ENCODE measurements at regions not wholly inside any gene's neighbourhood (a gene's known extent, or its start where the extent isn't known, plus 50 kb on each side); places are given as distances from the start of the nearest gene placed in this dataset.
"Not testable (repeated sequence)": the region's sequence is repeated elsewhere in the genome, so short reads cannot be mapped to it uniquely, and the experiment has no call there.

DNA sequence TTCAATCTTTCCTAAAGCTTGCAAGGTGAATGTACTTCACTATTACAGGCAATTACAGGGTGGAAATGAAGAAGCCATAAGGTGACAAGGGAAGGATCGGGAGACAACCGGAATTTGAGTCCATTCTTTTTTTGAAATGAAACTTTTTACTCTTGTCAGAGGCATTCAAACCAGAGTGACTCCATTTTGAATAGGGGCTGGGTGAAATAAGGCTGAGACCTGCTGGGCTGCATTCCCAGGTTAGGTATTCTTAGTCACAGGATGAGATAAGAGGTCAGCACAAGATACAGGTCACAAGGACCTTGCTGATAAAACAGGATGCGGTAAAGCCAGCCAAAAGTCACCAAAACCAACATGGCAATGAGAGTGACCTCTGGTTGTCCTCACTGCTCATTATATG, 363.3 kb downstream of the TYW1 start:
- no peak for DNase-seq (ENCODE audit: low spot score)

DNA sequence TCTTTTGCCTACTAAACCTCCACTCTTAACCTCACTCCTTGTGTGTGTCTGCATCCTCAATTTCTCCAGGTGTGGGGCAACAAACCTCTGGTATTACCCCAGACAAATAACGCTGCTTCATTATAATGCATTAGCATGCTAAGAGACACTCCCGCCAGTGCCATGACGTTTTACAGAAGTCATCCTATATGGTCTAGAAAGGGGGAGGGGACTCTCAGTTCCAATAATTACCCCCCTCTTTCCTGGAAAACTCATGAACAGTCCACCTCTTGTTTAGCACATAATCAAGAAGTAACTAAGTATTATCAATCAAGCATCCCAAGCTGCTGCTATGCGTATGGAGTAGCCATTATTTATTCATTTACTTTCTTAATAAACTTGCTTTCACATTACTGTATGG, 364.5 kb downstream of the TYW1 start:
- no peak for DNase-seq (ENCODE audit: low spot score)

DNA sequence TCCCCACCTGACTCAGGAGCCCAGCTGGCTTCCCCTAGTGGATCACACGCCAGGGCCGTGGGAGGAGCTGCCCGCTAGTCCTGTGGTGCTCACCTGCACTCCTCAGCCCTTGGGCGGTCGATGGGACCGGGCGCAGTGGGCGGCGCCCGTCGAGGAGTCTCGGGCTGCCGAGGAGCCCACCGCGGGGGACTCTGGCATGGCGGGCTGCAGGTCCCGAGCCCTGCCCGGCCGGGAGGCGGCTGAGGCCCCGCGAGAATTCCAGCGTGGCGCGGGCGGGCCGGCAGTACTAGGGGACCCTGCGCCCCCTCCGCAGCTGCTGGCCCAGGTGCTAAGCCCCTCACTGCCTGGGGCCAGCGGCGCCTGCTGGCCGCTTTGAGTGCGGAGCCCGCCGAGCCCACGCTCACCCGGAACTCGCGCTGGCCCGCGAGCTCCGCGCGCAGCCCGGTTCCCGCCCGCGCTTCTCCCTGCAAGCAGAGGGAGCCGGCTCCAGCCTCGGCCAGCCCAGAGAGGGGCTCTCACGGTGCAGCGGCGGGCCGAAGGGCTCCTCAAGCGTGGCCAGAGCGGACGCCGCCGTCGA, 367.9 kb downstream of the TYW1 start:
- no peak for DNase-seq (ENCODE audit: low spot score)

DNA sequence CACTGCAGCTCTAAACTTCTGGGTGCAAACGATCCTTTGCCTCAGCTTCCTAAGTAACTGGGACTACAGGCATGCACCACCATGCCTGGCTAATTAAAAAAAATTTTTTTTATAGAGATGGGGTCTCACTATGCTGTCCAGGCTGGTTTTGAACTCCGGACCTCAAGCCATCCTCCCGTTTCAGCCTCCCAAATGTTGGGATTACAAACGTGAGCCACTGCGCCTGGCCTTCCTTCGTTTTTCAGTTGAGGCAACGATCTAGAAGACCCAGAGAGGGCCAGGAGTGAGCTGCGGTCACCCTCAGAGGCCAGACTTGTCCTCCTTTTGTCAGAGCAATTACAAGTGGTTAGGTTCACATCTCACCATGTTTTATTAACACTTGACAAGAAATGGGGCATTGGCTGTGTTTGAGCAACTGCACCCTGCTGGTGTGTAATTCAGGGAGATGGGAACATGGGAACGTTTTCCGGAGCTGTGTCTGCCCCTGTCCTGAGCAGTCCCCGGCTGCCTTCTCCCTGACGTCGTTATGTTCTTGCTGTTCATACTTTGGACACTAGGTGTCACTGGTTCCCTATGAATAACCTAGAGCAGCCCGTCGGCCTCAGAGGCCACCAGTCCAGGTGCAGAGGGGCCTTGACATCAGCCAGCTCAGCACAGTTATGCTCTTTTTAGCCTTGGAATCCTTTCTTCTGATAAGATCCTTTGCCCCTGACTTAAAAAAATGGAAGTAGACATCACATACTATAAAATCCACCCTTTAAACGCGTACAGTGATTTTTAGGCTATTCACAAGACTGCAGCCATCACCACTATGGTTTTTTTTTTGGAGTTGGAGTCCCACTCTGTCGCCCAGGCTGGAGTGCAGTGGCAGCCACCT, 375.0 kb downstream of the TYW1 start:
- peak; percentile 91 for DNase-seq (ENCODE audit: low spot score)

DNA sequence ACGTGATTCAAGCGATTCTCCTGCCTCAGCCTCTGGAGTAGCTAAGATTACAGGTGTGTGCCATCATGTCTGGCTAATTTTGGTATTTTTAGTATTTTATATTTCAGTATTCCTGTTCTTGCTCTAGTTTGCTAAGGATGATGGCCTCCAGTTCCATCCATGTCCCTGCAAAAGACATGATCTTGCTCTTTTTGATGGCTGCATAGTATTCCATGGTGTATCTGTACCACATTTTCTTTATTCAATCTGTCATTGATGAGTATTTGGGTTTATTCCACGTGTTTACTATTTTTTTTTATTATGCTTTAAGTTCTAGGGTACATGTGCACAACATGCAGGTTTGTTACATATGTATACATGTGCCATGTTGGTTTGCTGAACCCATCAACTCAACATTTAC, 376.8 kb downstream of the TYW1 start:
- DNase-seq (ENCODE audit: low spot score), result not testable (repeated sequence)

DNA sequence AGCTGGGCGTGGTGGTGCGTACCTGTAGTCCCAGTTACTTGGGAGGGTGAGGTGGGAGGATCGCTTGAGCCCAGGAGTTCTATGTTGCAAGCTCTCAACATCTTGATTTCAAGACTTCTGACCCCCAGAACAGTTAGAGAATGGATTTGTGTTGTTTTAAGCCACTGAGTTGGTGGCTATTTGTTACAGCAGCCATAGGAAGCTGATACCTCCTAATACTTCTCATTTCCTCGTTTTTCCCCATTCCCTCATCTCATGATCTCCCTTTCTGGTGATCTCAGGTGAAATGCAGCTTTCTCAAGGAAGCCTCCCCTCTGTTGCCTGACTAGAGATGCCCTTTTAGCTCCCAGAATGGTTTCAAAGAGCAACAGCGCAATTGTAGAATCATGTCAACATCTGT, 378.8 kb downstream of the TYW1 start:
- no peak for DNase-seq (ENCODE audit: low spot score)

DNA sequence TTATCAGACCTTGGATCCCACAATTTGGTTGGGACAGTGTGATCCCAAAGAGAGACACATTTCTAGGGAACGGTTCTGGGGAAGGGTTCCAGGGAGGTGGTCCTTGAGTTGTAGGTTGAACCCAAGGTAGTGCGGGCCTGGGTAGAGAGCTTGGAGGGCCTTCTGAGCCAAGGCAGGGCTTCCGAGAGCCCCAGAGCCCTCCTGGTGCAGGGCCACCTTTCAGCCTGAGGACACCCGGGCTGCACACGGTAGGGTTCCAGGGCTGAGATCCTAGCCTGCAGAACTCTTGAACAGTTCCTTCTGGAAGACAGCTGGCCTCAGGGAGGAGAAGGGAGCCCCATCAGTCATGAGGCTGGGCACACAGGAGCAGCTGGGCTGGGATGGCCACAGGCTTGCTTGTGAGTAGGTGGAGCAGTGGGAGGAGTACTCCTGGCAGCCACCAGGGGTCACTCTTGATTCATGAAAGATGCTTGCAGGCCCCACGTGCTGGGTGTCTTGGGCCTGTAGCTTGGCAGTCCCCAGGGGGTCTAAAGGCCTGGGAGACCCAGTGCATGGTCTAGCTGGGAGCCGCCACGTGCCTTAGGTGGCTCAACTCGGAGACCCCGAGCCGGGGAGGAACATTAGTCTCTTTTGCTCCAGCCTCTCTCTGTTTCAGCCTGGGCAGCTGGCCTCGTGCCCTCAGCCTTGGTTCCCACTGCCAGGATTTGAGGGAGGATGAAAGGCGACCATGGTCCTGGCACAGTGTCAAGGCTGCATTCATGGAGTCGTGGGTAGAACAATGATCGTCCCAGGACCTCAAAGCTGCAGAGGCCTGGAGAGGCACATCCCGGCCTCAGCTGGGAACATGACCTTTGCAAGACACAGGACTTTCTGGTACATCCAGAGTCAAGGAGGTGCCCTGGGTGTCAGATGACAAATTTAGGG, 381.6 kb downstream of the TYW1 start:
- DNase-seq (ENCODE audit: low spot score), result peak; percentile 77

DNA sequence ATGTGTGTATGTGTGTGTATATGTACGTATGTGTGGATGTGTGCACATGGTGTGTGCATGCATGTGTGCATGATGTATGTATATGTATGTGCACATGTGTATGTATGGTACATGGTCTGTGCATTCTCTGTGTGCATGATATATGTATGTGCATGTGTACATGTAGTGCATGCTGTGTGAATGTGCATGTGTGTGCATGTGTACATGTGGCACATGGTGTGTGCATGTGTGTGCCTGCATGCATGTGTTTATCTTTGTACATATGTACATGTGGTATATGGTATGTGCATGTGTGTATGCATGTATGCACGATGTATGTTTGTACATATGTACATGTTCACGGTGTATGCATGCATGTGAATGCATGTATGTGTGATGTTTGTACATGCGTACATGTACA, 383.7 kb downstream of the TYW1 start:
- no peak for DNase-seq (ENCODE audit: low spot score)

DNA sequence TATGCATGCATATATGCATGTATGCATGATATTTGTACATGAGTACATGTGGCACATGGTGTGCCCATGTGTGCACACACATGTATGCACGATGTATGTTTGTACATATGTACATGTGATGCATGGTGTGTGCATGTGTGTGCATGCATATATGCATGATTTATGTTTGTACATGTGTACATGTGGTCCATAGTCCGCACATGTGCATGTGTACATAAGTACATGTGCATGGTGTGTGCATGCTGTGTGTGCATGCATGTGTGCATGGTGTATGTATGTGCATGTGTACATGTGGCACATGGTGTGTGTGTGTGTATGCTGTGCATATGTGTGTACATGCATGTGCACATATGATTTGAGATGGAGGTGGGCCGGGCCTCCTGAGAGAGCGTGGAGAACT, 384.2 kb downstream of the TYW1 start:
- no peak for DNase-seq (ENCODE audit: low spot score)

DNA sequence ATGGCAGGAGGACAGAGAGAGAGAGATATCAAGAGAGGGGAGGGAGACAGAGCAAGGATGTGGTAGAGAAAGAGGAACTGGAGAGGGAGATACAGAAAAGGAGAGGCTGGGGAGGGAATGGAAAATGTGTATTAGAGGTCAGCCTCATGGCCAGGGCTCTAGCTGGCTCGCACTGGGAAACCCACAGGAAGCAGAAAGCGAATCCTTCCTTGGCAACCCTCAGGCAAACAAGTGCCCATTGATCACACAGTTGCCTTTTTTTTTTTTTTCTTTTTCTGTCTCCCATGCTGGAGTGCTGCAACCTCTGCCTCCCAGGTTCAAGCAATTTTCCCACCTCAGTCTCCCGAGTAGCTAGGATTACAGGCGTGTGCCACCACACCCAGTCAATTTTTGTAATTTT, 391.2 kb downstream of the TYW1 start:
- DNase-seq (ENCODE audit: low spot score), result no peak

DNA sequence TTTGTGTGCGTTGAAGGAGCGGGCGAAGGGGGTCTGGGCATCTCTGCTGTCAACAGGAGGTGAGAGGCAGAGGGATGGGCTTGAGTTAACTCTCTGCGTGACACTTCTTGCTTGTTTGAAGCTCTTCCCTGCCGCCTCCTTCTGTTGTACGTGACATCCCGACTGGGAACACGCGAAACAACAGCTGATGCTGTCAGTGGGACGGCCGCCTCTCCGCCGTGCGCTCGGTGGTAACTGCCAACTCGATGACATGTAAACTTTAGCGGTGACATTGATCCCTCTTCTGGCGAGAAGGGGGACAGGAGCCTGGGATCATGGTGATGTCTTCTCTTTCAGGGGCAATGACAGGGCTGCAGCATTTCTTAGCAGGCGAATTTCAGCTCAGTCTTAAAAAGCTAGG, 394.5 kb downstream of the TYW1 start:
- no peak for DNase-seq (ENCODE audit: low spot score)

DNA sequence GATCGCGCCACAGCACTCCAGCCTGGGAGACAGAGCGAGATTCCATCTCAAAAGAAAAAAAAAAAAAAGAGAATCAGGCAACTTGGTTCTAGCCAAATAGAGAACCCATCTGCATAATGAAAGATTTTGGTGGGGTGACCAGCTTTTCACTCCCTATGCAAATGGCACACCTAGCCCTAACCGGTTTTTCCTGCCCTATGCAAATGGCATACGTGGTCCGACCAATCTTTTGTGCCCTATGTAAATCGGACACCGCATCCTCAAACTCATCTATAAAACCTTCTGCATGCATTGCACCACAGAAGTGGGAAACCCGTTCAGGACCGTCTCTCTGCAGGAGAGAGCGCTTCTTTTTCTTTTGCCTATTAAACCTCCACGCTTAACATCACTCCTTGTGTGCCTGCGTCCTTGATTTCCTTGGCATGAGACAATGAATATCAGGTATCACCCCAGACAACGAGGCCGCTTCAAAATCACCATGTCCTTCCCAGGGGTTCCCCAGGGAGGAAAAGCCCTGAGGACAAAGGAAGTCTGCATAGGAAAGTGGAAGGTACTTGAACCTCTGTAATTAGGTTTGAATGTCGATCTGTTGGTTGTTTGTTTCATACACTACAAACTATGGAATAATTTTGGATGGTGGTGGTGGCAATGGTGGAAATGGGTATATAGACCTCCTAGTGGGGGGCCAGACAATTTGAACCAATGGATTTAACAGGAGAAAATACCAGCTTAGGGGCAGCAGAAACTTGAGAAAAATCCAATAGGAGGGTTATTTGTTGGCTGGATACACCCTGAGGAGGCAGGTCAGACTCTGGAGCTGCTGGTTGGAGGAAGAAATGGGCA, 396.2 kb downstream of the TYW1 start:
- DNase-seq (ENCODE audit: low spot score), result no peak

DNA sequence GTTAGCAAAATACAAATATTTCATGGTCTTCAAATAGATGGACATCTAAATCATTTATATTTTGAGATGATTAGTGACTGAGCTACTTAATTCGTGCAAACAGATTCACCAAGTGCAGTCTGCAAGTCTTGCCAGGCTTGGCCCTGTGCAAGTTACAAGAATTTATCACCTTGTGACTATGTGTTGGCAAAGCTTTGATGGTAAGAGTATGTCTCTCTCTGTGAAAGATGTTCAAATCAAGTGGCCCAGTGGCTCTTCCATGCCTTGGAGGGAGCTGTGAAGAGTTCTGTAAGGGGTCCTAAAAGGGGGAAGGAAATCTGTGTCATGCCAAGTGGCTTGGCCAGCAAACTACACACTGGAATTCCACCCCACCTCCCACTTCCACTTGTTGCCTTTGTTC, 397.3 kb downstream of the TYW1 start:
- DNase-seq (ENCODE audit: low spot score), result no peak

DNA sequence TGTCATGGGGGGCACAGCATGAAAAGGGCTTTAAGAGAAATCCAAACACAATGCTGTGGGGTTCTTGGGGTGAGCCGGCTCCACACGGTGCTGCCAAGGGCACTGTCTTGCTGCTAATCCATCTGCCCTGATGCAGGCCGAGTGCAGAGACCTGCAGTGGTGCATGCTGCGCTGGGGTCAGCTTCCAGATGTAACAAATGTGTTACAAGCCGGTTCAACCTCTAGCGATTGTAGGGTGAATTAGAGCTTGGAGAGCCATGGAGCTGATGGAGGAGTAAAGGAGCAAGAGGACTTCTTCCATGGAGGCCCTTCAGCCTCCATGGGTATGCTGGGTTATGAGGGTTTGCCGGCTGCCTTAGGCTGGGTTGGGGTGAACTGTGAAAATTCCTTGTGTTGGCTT, 402.3 kb downstream of the TYW1 start:
- DNase-seq (ENCODE audit: low spot score), result no peak

DNA sequence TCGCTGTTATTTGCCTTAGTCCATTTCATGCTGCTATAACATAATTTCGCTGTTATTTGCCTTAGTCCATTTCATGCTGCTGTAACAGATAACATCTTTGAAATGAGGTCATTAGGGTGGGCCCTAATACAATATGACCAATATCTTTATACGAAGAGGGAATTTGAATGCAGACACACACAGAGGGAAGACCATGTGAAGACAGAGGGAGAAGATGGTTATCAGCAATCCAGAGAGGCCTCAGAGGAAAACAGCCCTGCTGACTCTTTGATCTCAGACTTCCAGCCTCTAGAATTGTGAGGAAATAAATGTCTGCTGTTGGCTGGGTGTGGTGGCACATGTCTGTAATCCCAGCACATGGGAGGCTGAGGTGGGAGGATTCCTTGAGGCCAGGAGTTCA, 404.9 kb downstream of the TYW1 start:
- DNase-seq (ENCODE audit: low spot score), result no peak

DNA sequence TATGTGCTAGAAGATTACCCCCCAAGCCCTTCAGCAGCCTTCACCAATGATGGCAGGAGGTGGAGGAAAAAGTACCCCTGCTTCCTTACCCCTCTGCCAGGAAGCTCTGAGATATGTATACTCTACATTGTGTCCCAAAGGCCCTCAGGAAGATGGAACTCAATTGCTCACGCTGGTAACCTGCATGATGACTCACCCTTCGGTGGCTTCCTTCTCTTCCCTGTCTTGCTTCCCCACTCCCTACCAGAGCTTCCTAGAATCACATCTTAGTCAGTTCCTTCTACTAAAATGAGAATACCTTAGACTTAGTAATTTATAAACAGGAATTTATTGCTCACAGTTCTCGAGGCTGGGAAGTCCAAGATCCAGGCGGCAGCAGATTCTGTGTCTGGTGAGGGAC, 405.6 kb downstream of the TYW1 start:
- no peak for DNase-seq (ENCODE audit: low spot score)

DNA sequence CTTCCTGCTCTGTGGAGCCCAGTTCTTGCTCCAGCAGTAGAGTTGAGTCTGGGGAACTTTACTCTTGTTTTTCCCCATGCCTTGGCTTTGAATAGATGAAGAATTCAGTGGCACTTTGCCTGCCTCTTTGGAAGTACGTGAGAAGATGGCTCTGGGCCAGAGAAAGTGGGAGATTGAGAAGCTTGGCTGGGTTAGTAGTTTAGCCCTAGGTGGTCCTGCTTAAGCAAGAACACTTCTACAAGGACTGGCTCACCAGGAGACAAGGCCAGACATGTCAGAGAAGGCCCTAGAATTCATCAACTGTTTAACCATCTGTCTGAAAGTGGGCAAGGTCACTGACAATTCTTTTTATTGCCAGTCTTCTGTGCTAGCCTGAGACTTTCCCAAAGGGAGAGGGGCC, 410.3 kb downstream of the TYW1 start:
- DNase-seq (ENCODE audit: low spot score), result no peak

DNA sequence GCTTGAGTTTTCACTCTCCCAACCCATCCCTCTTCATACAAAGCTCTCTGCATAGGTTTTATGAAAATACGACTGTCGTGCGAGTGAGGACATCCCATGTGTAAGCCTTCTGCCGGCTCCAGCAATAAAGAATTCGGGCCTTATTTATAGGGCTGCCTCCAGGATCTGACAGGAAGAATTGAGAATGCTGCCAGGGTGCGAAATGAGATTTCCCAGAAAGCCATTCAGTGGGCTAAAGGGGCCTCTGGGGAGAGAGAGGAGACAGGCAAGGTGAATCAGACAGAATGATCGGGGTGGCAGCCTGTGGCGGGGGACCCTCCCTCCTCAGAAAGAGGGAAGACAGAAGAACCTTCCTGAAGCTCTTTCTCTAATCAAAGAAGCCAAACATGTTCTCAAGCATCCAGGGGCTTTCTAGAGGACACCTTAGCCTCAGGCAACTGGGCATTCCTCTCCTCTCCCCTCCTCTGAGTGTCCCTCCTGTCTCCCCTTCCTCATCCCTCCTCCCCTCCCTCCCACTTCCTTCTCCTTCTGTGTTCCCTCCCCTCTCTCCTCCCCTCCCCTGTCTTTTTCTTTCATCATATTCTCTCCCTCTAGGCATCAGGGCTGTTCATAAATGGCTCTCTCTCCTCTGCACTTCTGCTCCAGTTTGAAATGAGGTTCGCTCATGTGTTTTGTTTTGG, 410.9 kb downstream of the TYW1 start:
- DNase-seq (ENCODE audit: low spot score), result no peak

DNA sequence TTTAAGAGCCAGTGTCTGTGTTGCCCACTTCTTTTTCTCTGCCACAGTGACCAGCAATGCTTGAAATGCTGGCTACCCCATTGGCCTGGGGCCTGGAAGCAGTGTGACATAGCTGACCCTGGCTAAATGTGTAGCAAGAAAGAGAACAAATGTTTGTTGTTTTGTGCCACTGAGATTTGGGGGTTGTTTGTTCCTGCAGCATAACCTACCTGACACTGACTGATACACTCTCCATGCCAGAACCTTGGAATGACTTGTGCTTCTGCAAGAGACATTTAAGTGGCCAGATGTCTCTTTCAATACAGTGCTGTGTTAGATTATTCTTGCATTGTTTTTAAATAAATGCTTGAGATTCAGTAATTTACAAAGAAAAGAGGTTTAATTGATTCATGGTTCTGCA, 411.5 kb downstream of the TYW1 start:
- no peak for DNase-seq (ENCODE audit: low spot score)

DNA sequence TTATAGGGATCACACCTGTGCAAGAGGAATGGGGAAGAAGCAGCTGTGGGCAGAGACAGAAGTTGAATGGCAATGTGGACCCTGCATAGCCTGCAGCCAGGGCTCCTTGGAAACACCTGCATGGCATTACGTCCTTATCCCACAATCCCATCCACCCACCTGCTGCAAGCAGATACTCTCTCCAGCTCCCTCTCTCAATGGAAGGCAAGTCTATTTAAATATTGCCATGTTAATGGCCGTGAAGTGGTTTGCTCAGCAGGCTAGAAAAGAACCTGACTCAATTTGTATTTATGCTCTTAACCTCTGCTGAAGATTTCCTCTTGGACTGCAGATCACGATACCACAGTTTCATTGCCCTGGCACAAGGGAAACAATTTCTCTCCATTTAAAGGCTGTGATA, 417.0 kb downstream of the TYW1 start:
- no peak for DNase-seq (ENCODE audit: low spot score)

DNA sequence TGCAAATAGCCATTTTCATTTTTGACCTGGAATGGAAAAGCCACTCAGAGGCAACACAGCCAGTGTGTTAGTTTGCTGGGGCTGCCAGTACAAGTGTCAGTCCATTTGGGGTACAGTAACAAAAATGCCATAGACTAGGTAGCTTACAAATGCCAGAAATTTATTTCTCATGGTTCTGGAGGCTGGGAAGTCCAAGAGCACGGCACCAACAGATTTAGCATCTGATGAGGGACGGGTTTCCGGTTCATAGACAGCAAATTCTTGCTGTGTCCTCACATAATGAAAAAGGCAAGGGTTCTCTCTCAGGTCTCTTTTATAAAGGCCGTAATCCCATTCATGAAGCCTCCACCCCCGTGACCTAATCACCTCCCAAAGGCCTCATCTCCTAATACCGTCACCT, 418.2 kb downstream of the TYW1 start:
- DNase-seq (ENCODE audit: low spot score), result no peak

Data from AG08396 (cell line).